ENCODE measurements at regions not wholly inside any gene's neighbourhood (a gene's known extent, or its start where the extent isn't known, plus 50 kb on each side); places are given as distances from the start of the nearest gene placed in this dataset.

DNA sequence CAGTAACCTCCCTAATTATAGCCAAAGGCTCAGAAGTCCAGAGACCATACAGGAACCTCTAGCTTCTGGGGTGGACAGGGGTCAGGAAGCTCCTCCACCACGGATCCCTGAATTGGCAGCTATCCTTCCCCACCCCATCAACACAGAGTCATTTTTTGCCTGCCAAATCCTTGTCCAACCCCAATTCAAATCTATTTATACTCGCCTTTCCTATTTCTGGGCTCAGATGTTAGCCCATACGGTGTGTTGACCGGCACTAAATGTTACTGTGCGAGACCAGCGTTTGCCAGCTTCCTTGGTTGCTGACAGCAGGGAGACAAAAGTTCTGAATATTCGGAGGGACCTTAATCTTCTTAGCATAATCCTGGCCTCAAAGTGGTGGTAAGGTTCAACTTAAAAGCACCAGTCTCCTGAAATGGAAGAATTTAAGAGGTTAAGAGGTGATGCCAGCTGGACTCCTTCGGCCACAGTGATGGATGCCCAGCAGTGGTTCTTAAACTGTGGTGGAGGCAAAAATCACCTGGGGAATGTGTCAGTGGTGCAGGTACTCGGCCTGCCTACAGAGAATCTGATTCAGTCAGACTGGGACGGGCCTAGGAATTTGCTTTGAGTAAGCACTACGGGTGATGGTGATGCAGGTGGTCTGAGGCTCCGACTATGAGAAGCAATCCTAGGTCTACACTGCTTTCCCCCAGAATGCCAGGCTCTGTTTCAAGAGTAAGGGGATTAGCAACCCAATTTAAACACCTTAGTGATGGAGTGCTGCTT, 204.8 kb upstream of the MEF2C start:
- H3K4me3 ChIP-seq (ENCODE audit: low read depth in 1 of 2, low read length in 1 of 2): no peak overlapping the region
- no peaks in the 10 kb centered on the region for H3K4me1 ChIP-seq (ENCODE audit: control insufficient read depth in 1 of 2, insufficient read depth in 1 of 2, low read depth in 1 of 2, low read length in 1 of 2)
- no peaks in the 10 kb centered on the region for H3K36me3 ChIP-seq
- no peaks in the 10 kb centered on the region for H3K9me3 ChIP-seq
- TF ChIP-seq, protein P1, sequence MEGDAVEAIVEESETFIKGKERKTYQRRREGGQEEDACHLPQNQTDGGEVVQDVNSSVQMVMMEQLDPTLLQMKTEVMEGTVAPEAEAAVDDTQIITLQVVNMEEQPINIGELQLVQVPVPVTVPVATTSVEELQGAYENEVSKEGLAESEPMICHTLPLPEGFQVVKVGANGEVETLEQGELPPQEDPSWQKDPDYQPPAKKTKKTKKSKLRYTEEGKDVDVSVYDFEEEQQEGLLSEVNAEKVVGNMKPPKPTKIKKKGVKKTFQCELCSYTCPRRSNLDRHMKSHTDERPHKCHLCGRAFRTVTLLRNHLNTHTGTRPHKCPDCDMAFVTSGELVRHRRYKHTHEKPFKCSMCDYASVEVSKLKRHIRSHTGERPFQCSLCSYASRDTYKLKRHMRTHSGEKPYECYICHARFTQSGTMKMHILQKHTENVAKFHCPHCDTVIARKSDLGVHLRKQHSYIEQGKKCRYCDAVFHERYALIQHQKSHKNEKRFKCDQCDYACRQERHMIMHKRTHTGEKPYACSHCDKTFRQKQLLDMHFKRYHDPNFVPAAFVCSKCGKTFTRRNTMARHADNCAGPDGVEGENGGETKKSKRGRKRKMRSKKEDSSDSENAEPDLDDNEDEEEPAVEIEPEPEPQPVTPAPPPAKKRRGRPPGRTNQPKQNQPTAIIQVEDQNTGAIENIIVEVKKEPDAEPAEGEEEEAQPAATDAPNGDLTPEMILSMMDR (IDR thresholded peaks at IDR 0.05): no peak
- no peaks in the 10 kb centered on the region for H3K27me3 ChIP-seq
- H3K27ac ChIP-seq: no peak overlapping the region

DNA sequence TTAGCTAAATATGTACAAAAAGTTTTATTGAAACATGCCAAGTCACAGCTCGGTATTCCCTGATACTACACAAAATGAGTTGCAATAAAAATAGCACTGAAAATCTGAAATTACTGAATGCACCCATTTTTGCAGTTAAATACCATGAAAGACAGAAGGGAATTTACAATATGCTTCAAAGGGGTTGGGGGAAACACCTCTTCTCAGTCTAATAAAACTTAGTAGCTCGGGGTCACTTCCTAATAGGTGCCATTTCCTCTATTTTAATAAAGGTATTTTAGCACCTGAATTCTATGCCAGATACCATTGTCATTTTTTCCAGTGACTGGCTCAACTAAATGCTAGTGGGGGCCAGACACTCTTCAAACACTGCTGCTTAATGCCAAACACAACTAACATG, 204.1 kb upstream of the MEF2C start:
- Histone ChIP-seq H3K27ac (no peak overlapping the region), H3K27me3 (no peaks in the 10 kb centered on the region)
- TF ChIP-seq, protein P1 (IDR thresholded peaks at IDR 0.05): no peak

DNA sequence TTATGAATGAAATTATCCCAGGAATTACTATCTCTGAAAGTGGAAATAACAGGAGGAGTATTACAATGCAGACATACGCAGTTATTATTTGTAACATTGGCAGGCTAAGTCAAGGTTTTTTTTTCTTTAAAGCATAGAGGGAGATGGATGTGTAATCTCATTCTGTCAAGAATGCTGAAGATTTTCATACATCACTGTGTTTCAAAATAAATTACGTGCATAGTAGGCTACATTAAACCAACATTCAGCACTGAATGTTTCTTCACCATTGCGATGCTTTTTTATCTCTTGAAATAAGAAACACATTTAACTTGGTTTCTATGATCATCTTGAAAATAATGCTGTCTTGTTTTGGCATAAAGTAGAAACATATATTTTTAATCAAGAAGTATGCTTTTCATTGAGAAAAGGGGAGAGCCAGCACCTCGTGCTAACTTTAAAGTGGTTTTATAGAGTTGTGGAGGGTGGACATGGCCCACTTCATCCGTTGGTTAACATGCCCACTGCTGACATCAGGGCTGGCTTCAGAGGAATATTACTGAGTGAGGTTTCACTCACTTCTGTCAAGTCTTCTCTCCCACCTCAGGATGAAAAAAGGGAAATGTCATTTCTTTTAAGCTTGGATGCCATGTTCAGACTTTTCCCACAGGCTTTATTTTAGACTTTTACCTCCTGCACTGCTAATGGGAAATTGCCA, 203.6 kb upstream of the MEF2C start:
- Histone ChIP-seq H3K4me3 (ENCODE audit: low read depth in 1 of 2, low read length in 1 of 2) (no peak overlapping the region), H3K4me1 (ENCODE audit: control insufficient read depth in 1 of 2, insufficient read depth in 1 of 2, low read depth in 1 of 2, low read length in 1 of 2) (no peaks in the 10 kb centered on the region), H3K9me3 (no peaks in the 10 kb centered on the region), H3K27ac (no peak overlapping the region), H3K36me3 (no peaks in the 10 kb centered on the region), H3K27me3 (no peaks in the 10 kb centered on the region)
- TF ChIP-seq, protein P1 (IDR thresholded peaks at IDR 0.05): no peak

More for the DNA sequence above, 204.1 kb upstream of the MEF2C start:
- H3K4me3 ChIP-seq (ENCODE audit: low read depth in 1 of 2, low read length in 1 of 2): no peak overlapping the region
- H3K36me3 ChIP-seq: no peaks in the 10 kb centered on the region
- no peaks in the 10 kb centered on the region for H3K9me3 ChIP-seq
- H3K4me1 ChIP-seq (ENCODE audit: control insufficient read depth in 1 of 2, insufficient read depth in 1 of 2, low read depth in 1 of 2, low read length in 1 of 2): no peaks in the 10 kb centered on the region

DNA sequence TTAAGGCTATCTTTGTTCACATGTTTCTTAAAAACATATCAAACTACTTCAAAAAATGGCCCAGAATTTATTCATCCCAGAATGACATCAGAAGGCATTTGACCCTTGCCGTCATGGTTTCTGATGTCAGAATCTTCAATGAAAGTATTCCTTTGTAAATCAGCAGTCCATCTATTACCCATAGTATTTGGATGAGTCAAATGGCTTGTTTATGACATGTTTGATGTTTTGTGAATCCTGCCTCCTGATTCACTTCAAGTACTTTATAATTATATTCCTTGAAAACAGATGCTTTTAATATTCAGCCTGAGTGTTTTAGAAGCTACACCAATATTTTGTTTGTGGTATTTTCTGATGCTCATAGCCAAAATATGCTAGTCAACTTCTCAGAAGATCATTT, 200.8 kb upstream of the MEF2C start:
- no peak overlapping the region for H3K4me3 ChIP-seq (ENCODE audit: low read depth in 1 of 2, low read length in 1 of 2)
- no peaks in the 10 kb centered on the region for H3K9me3 ChIP-seq
- no peaks in the 10 kb centered on the region for H3K4me1 ChIP-seq (ENCODE audit: control insufficient read depth in 1 of 2, insufficient read depth in 1 of 2, low read depth in 1 of 2, low read length in 1 of 2)
- H3K27me3 ChIP-seq: no peaks in the 10 kb centered on the region
- H3K36me3 ChIP-seq: no peaks in the 10 kb centered on the region
- TF ChIP-seq, protein P1 (IDR thresholded peaks at IDR 0.05): no peak
- no peak overlapping the region for H3K27ac ChIP-seq

DNA sequence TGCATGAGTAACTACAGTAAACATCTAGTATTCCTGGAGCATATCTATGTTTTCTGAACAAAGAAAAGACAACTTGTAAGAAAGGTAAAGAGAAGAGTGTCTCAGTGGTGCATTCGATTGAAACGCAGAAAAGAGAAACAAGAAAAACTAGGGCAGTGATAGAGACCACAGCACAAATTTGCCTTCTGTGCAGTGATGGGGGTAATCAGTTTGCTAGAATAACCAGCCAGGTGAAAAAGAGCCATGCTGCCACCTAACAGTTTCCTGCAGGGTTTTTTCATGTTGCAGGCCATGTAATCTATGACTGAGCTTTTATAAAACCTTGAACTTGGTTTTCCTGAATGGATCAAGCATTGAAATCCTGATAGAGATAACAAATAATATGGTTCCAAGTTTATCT, 198.4 kb upstream of the MEF2C start:
- Histone ChIP-seq H3K4me1 (ENCODE audit: control insufficient read depth in 1 of 2, insufficient read depth in 1 of 2, low read depth in 1 of 2, low read length in 1 of 2) (no peaks in the 10 kb centered on the region), H3K36me3 (no peaks in the 10 kb centered on the region), H3K4me3 (ENCODE audit: low read depth in 1 of 2, low read length in 1 of 2) (no peak overlapping the region), H3K9me3 (no peaks in the 10 kb centered on the region), H3K27me3 (no peaks in the 10 kb centered on the region), H3K27ac (no peak overlapping the region)
- TF ChIP-seq, protein P1 (IDR thresholded peaks at IDR 0.05): no peak

Data from neutrophil (primary cell).